SK-N-SH (cell line): ENCODE measurements at regions not wholly inside any gene's neighbourhood (a gene's known extent, or its start where the extent isn't known, plus 50 kb on each side); places are given as distances from the start of the nearest gene placed in this dataset.

Experiments used
- CTCF ChIA-PET: fragments of 300-600, 350-600 bp; formaldehyde crosslinking; extraction: SDS; loops from one replicate; lab custom pipeline; 2021; lab: Yijun Ruan, JAX
- POLR2A ChIA-PET: fragments of 350-600 bp; sonication (Branson Sonifier 250); formaldehyde crosslinking; extraction: SDS; loops from one replicate; lab custom pipeline; 2020; ENCODE audit warnings: antibody characterized with exemption, inconsistent platforms; lab: Yijun Ruan, JAX
- DNase-seq: peaks from one replicate; pipeline ENCODE4 v3.0.0; 2012
- H2AFZ ChIP-seq: fragments of 200-600 bp; sonication (generic); 2 replicates; pipeline ENCODE4 v1.8.1; 2016; ENCODE audit warnings: antibody characterized with exemption, mild to moderate bottlenecking, low read depth
- H3F3A ChIP-seq: fragments of 200-600 bp; sonication (generic); replicated peaks from 2 replicates; pipeline ENCODE3; 2016; ENCODE audit warnings: antibody characterized with exemption, mild to moderate bottlenecking; ENCODE audit not compliant: insufficient read depth
- H3K27ac ChIP-seq, 2 experiments: fragments of 200-500 bp in 1 of 2; fragments of 200-600 bp in 1 of 2; sonication (Bioruptor generic) in 1 of 2; sonication (generic), shearing (Covaris generic) in 1 of 2; 2 replicates each; pipeline versions ENCODE4 v1.5.1 to v1.6.1; 2014 to 2016; ENCODE audit warnings: low read depth in 2 of 2, inconsistent platforms in 1 of 2, low read length in 1 of 2, mild to moderate bottlenecking in 1 of 2, mixed read lengths in 1 of 2
- H3K27me3 ChIP-seq: fragments of 200-600 bp; sonication (generic), shearing (Covaris generic); 2 replicates; pipeline ENCODE4 v1.6.1; 2016; ENCODE audit warnings: mixed run types; ENCODE audit not compliant: insufficient read depth
- H3K36me3 ChIP-seq, 2 experiments: fragments of 200-500 bp in 1 of 2; fragments of 200-600 bp in 1 of 2; sonication (Bioruptor generic) in 1 of 2; sonication (generic) in 1 of 2; replicated peaks in 1 of 2; 2 replicates each; pipeline versions ENCODE3 to v1.5.1; 2014 to 2016; ENCODE audit warnings: low read length in 1 of 2, mild to moderate bottlenecking in 1 of 2; ENCODE audit not compliant: insufficient read depth in 2 of 2, control insufficient read depth in 1 of 2
- H3K4me1 ChIP-seq, 2 experiments: fragments of 200-500 bp in 1 of 2; fragments of 200-600 bp in 1 of 2; sonication (Bioruptor generic) in 1 of 2; sonication (generic), shearing (Covaris generic) in 1 of 2; 2 replicates each; pipeline versions ENCODE4 v1.5.1 to v1.6.1; 2014 to 2016; ENCODE audit warnings: low read depth in 1 of 2, low read length in 1 of 2, mixed run types in 1 of 2; ENCODE audit not compliant: insufficient read depth in 2 of 2, control insufficient read depth in 1 of 2
- H3K4me2 ChIP-seq: fragments of 200-600 bp; sonication (generic), shearing (Covaris generic); 2 replicates; pipeline ENCODE4 v1.6.1; 2017; ENCODE audit warnings: mixed run types
- H3K4me3 ChIP-seq, 2 experiments: fragments of 200-500 bp in 1 of 2; fragments of 200-600 bp in 1 of 2; sonication (Bioruptor generic) in 1 of 2; sonication (generic), shearing (Covaris generic) in 1 of 2; 2 replicates each; pipeline versions ENCODE4 v1.5.1 to v1.8.1; 2014 to 2016; ENCODE audit warnings: low read depth in 2 of 2, inconsistent platforms in 1 of 2, low read length in 1 of 2, mild to moderate bottlenecking in 1 of 2, mixed read lengths in 1 of 2, moderate library complexity in 1 of 2
- H3K79me2 ChIP-seq: fragments of 200-600 bp; sonication (generic); 2 replicates; pipeline ENCODE4 v1.8.1; 2017; ENCODE audit warnings: mild to moderate bottlenecking; ENCODE audit not compliant: insufficient read depth
- H3K9ac ChIP-seq: fragments of 200-600 bp; sonication (generic); 2 replicates; pipeline ENCODE4 v1.6.1; 2017; ENCODE audit warnings: mixed run types
- H3K9me2 ChIP-seq: fragments of 200-600 bp; sonication (generic); 2 replicates; pipeline ENCODE4 v1.6.1; 2017; ENCODE audit warnings: mixed run types
- H3K9me3 ChIP-seq: fragments of 200-600 bp; sonication (generic); 2 replicates; pipeline ENCODE4 v1.6.1; 2017; ENCODE audit warnings: mixed run types, mild to moderate bottlenecking, moderate library complexity
- H4K20me1 ChIP-seq: fragments of 200-600 bp; sonication (generic); 2 replicates; pipeline ENCODE4 v1.6.1; 2017; ENCODE audit warnings: mild to moderate bottlenecking, mixed run types; ENCODE audit not compliant: insufficient read depth
- ELF1 ChIP-seq: IDR thresholded peaks from 2 replicates; pipeline ENCODE4 v1.4.0; 2012
- EP300 ChIP-seq, 2 experiments: IDR thresholded peaks; 2 replicates each; pipeline versions ENCODE4 v1.4.0 to v1.6.1; 2012; ENCODE audit warnings: borderline replicate concordance in 1 of 2, low read depth in 1 of 2, low read length in 1 of 2
- EZH2phosphoT487 ChIP-seq: fragments of 200-600 bp; sonication (generic); IDR thresholded peaks from 2 replicates; pipeline ENCODE4 v1.6.1; 2017; ENCODE audit warnings: low read depth, mixed run types, mild to moderate bottlenecking, antibody characterized with exemption, moderate library complexity, borderline replicate concordance
- FOSL2 ChIP-seq: IDR thresholded peaks from 2 replicates; pipeline ENCODE4 v1.4.0; 2012; ENCODE audit warnings: low read depth, mild to moderate bottlenecking, moderate library complexity, borderline replicate concordance
- FOXJ3 ChIP-seq: sonication (generic); formaldehyde crosslinking; IDR thresholded peaks from 2 replicates; pipeline ENCODE4 v1.5.1; 2020; ENCODE audit warnings: mild to moderate bottlenecking, missing genetic modification reagents
- FOXM1 ChIP-seq: IDR thresholded peaks from 2 replicates; pipeline ENCODE4 v1.4.0; 2012; ENCODE audit warnings: low read depth, mild to moderate bottlenecking
- GABPA ChIP-seq: IDR thresholded peaks from 2 replicates; pipeline ENCODE4 v1.4.0; 2012; ENCODE audit warnings: low read depth, mild to moderate bottlenecking
- JUND ChIP-seq: IDR thresholded peaks from 2 replicates; pipeline ENCODE4 v1.4.0; 2012
- MXI1 ChIP-seq: IDR thresholded peaks from 2 replicates; pipeline ENCODE4 v1.6.1; 2012; ENCODE audit warnings: mild to moderate bottlenecking, low read depth, low read length, improper control_type of control experiment
- NRF1 ChIP-seq: IDR thresholded peaks from 2 replicates; pipeline ENCODE4 v1.6.1; 2012; ENCODE audit warnings: low read depth, mild to moderate bottlenecking, low read length
- PBX3 ChIP-seq: IDR thresholded peaks from 2 replicates; pipeline ENCODE4; 2012
- POLR2AphosphoS5 ChIP-seq: IDR thresholded peaks from 2 replicates; pipeline ENCODE4 v1.6.1; 2012; ENCODE audit warnings: low read depth, low read length
- REST ChIP-seq: IDR thresholded peaks from 2 replicates; pipeline ENCODE4 v1.6.1; 2012; ENCODE audit warnings: mild to moderate bottlenecking, low read depth, low read length, moderate library complexity
- RFX5 ChIP-seq: IDR thresholded peaks from 2 replicates; pipeline ENCODE4 v1.6.1; 2012; ENCODE audit warnings: mild to moderate bottlenecking, improper control_type of control experiment, low read length
- SIN3A ChIP-seq: IDR thresholded peaks from 2 replicates; pipeline ENCODE4 v1.6.1; 2012; ENCODE audit warnings: low read depth, mild to moderate bottlenecking, low read length, moderate library complexity, borderline replicate concordance
- SMC3 ChIP-seq: IDR thresholded peaks from 2 replicates; pipeline ENCODE4 v1.6.1; 2012; ENCODE audit warnings: low read depth, low read length, improper control_type of control experiment
- TAF1 ChIP-seq: IDR thresholded peaks from 2 replicates; pipeline ENCODE4 v1.6.1; 2012; ENCODE audit warnings: low read depth, mild to moderate bottlenecking, low read length, moderate library complexity, borderline replicate concordance
- TCF12 ChIP-seq: IDR thresholded peaks from 2 replicates; pipeline ENCODE4 v1.4.0; 2012
- YY1 ChIP-seq: IDR thresholded peaks from 2 replicates; pipeline ENCODE4 v1.4.0; 2012; ENCODE audit warnings: low read depth, mild to moderate bottlenecking
- WGBS: methylation state at CpG from one replicate; pipeline ENCODE4 v1.1.6; 2017; ENCODE audit warnings: low lambda C conversion rate; 5-methylcytosine and 5-hydroxymethylcytosine counted together
- TF ChIP-seq, protein P1 (sequence below): IDR thresholded peaks from 2 replicates; pipeline ENCODE4 v1.4.0; 2012; ENCODE audit warnings: low read depth, borderline replicate concordance
- TF ChIP-seq, protein P2 (sequence below): IDR thresholded peaks from 2 replicates; pipeline ENCODE4 v1.4.0; 2012; ENCODE audit warnings: low read depth, borderline replicate concordance

GRCh38 chr4:33407496-33407895, 2687.3 kb downstream of the PCDH7 start:
- Histone ChIP-seq H3K9me3 (no peaks in the 10 kb centered on the region), H3K27ac (no peak overlapping the region), H3K36me3 (no peaks in the 10 kb centered on the region), H3F3A (no peaks in the 10 kb centered on the region), H3K9me2 (no peaks in the 10 kb centered on the region), H3K27me3 (no peaks in the 10 kb centered on the region), H3K4me2 (no peak overlapping the region), H3K4me3 (no peak overlapping the region), H2AFZ (no peak overlapping the region), H3K79me2 (no peaks in the 10 kb centered on the region), H4K20me1 (no peaks in the 10 kb centered on the region), H3K9ac (no peak overlapping the region), H3K4me1 (no peaks in the 10 kb centered on the region)
- TF ChIP-seq SIN3A (no peak), GABPA (no peak)
- TF ChIP-seq, protein P1, sequence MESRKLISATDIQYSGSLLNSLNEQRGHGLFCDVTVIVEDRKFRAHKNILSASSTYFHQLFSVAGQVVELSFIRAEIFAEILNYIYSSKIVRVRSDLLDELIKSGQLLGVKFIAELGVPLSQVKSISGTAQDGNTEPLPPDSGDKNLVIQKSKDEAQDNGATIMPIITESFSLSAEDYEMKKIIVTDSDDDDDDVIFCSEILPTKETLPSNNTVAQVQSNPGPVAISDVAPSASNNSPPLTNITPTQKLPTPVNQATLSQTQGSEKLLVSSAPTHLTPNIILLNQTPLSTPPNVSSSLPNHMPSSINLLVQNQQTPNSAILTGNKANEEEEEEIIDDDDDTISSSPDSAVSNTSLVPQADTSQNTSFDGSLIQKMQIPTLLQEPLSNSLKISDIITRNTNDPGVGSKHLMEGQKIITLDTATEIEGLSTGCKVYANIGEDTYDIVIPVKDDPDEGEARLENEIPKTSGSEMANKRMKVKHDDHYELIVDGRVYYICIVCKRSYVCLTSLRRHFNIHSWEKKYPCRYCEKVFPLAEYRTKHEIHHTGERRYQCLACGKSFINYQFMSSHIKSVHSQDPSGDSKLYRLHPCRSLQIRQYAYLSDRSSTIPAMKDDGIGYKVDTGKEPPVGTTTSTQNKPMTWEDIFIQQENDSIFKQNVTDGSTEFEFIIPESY: no peak
- POLR2A ChIA-PET: no interaction called here
- 7% methylated on average over 2 of the region's 2 CpGs for WGBS
- DNase-seq: no peak
- CTCF ChIA-PET: no interaction called here

GRCh38 chr4:33411182-33411581, 2691.0 kb downstream of the PCDH7 start:
- ChIA-PET CTCF (no interaction called here), POLR2A (no interaction called here)
- Histone ChIP-seq H3K9me2 (no peaks in the 10 kb centered on the region), H3K27me3 (no peaks in the 10 kb centered on the region), H3F3A (no peaks in the 10 kb centered on the region), H3K4me3 (no peak overlapping the region), H3K9me3 (no peaks in the 10 kb centered on the region), H3K27ac (no peak overlapping the region), H3K4me2 (no peak overlapping the region), H3K36me3 (no peaks in the 10 kb centered on the region), H4K20me1 (no peaks in the 10 kb centered on the region), H2AFZ (no peak overlapping the region), H3K79me2 (no peaks in the 10 kb centered on the region), H3K4me1 (no peaks in the 10 kb centered on the region), H3K9ac (no peak overlapping the region)
- 20% methylated on average over 1 of the region's 1 CpG for WGBS
- TF ChIP-seq NRF1: no peak
- TF ChIP-seq MXI1: no peak
- TF ChIP-seq JUND: no peak
- no peak for TF ChIP-seq TAF1
- no peak for TF ChIP-seq POLR2AphosphoS5
- no peak for TF ChIP-seq TCF12
- TF ChIP-seq ELF1: no peak
- no peak for TF ChIP-seq PBX3
- TF ChIP-seq SMC3: no peak
- TF ChIP-seq GABPA: no peak
- no peak for TF ChIP-seq SIN3A
- TF ChIP-seq FOXM1: no peak
- no peak for TF ChIP-seq YY1
- TF ChIP-seq, protein P2, sequence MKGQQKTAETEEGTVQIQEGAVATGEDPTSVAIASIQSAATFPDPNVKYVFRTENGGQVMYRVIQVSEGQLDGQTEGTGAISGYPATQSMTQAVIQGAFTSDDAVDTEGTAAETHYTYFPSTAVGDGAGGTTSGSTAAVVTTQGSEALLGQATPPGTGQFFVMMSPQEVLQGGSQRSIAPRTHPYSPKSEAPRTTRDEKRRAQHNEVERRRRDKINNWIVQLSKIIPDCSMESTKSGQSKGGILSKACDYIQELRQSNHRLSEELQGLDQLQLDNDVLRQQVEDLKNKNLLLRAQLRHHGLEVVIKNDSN: no peak
- TF ChIP-seq EP300 (IDR thresholded peaks at IDR 0.05; ENCODE audit: borderline replicate concordance in 1 of 2, low read depth in 1 of 2, low read length in 1 of 2): no peak
- TF ChIP-seq RFX5: no peak
- no peak for TF ChIP-seq FOSL2
- TF ChIP-seq EZH2phosphoT487: no peak
- TF ChIP-seq REST: no peak
- TF ChIP-seq FOXJ3: no peak
- DNase-seq: no peak
